HUES48 (cell line): ENCODE measurements at regions not wholly inside any gene's neighbourhood (a gene's known extent, or its start where the extent isn't known, plus 50 kb on each side); places are given as distances from the start of the nearest gene placed in this dataset.

Experiments used
- H3K27ac ChIP-seq: one replicate; pipeline ENCODE4 v1.7.0; 2013; ENCODE audit warnings: low read depth, low read length, inconsistent platforms
- H3K27me3 ChIP-seq: 2 replicates; pipeline ENCODE4 v1.6.1; 2013; ENCODE audit warnings: mild to moderate bottlenecking, low read length; ENCODE audit not compliant: control insufficient read depth, insufficient read depth
- H3K36me3 ChIP-seq: 2 replicates; pipeline ENCODE4 v1.6.1; 2013; ENCODE audit warnings: low read length; ENCODE audit not compliant: control insufficient read depth, insufficient read depth
- H3K4me1 ChIP-seq: 2 replicates; pipeline ENCODE4 v1.6.1; 2013; ENCODE audit warnings: mild to moderate bottlenecking, low read length; ENCODE audit not compliant: control insufficient read depth, insufficient read depth
- H3K4me3 ChIP-seq: 2 replicates; pipeline ENCODE4 v1.5.1; 2013; ENCODE audit warnings: mild to moderate bottlenecking, low read depth, low read length
- H3K9ac ChIP-seq: 2 replicates; pipeline ENCODE4 v1.6.1; 2013; ENCODE audit warnings: mild to moderate bottlenecking, low read depth, low read length, moderate library complexity
- H3K9me3 ChIP-seq: 2 replicates; pipeline ENCODE4 v1.6.1; 2013; ENCODE audit warnings: low read length; ENCODE audit not compliant: control insufficient read depth, insufficient read depth

DNA sequence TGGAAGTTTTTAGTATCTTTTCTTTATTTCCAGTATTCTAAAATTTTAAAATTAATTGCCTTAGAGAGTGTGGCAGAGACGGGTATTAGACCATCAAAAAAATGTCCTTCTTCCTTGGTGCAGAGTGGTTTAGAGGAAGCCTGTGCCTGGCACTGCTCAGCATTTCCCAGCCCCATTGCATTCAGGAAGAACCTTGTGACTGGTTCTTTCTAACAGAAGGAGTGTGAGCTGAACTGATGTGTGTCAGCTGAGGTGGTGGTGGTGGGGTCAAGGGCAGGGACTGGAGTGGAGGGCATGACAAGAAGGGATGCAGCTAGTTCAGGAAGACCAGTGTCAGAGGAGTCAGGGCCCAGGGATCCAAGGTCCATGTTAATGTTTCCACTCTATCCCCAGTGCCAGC is 58.7 kb upstream of the FDX1 start:
- Histone ChIP-seq H3K27ac (no peak overlapping the region), H3K36me3 (no peaks in the 10 kb centered on the region), H3K9ac (no peak overlapping the region), H3K4me1 (peaks cover 5% of the 10 kb centered on the region), H3K4me3 (no peak overlapping the region), H3K27me3 (no peaks in the 10 kb centered on the region), H3K9me3 (no peaks in the 10 kb centered on the region)

DNA sequence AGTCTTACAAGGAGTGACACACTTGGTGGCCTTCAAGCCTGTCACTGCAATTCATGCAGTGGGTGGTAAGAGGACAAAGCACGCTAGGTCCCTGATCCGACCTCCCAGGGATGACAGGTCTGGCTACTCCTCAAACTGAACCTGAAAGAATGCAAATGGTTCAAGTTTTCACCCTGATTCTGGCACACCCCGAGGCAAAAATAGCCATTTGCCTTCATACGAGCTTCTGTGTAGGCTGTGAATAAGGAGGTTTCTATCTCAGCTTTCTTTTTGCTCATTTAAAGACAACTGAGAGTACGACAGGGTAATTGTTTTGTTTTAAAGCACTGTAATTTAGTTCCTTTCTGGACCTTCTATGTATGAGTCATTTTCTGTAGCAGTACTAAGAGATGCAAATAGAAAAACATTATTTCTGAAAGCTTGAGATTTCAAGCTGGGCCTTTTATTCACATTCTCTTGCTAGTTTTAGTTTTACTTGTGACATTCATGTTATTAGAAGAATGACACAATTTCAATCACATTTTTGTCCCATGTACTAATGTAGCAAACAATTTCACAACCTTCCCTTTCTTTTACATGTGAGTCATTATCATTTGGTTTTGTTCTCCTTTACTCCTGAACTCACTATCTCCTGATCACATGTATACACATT is 56.6 kb upstream of the FDX1 start:
- Histone ChIP-seq H3K4me1 (peaks cover 12% of the 10 kb centered on the region), H3K9me3 (no peaks in the 10 kb centered on the region), H3K9ac (no peak overlapping the region), H3K27ac (no peak overlapping the region), H3K36me3 (no peaks in the 10 kb centered on the region), H3K4me3 (no peak overlapping the region), H3K27me3 (no peaks in the 10 kb centered on the region)

GRCh38 chr11:110374921-110375320 is 54.8 kb upstream of the FDX1 start:
- peaks cover 12% of the 10 kb centered on the region for H3K4me1 ChIP-seq
- no peak overlapping the region for H3K4me3 ChIP-seq
- no peaks in the 10 kb centered on the region for H3K9me3 ChIP-seq
- H3K27me3 ChIP-seq: no peaks in the 10 kb centered on the region
- no peaks in the 10 kb centered on the region for H3K36me3 ChIP-seq
- no peak overlapping the region for H3K9ac ChIP-seq
- H3K27ac ChIP-seq: no peak overlapping the region

DNA sequence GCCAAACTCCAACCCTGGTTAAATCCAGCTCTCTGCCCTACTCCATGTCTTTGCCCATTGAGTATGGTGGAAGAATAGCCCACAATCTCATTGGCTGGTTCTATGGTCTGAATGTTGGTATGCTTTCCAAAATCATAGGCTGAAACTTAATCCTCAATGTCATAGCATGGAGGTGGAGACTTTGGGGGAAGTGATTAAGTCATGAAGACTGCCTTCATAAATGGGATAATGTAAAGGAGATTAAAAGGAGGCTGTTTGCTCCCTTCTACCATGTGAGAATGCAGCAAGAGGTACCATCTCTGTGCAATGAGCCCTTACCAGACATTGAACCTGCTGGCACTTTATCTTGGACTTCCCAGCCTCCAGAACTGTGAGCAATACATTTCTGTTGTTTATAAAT is 54.4 kb upstream of the FDX1 start:
- H3K27ac ChIP-seq: no peak overlapping the region
- H3K4me1 ChIP-seq: peaks cover 12% of the 10 kb centered on the region
- H3K9me3 ChIP-seq: no peaks in the 10 kb centered on the region

DNA sequence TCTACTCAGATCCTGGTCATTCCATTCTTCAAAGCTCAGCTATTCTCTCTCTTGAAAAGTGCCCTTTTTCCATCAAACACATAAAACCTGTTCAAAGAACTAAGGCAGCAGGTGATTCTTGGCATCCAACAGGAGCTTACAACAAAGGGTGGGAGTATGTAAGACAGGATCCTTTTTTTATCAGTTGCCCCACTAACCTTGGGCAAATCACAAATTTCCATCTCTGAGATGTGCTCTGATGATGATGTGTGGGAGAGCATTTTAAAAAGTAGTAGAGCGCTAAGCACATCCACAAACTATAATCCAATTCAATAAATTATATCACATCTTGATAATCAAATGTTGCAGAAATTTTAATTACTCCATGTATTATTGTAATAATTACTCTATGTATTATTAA is 53.7 kb upstream of the FDX1 start:
- no peaks in the 10 kb centered on the region for H3K9me3 ChIP-seq
- H3K4me1 ChIP-seq: peaks cover 12% of the 10 kb centered on the region
- no peaks in the 10 kb centered on the region for H3K36me3 ChIP-seq
- H3K9ac ChIP-seq: no peak overlapping the region
- H3K4me3 ChIP-seq: no peak overlapping the region
- H3K27ac ChIP-seq: no peak overlapping the region
- no peaks in the 10 kb centered on the region for H3K27me3 ChIP-seq

More for the DNA sequence above, 54.4 kb upstream of the FDX1 start:
- no peak overlapping the region for H3K9ac ChIP-seq
- no peaks in the 10 kb centered on the region for H3K27me3 ChIP-seq
- H3K4me3 ChIP-seq: no peak overlapping the region
- H3K36me3 ChIP-seq: no peaks in the 10 kb centered on the region

DNA sequence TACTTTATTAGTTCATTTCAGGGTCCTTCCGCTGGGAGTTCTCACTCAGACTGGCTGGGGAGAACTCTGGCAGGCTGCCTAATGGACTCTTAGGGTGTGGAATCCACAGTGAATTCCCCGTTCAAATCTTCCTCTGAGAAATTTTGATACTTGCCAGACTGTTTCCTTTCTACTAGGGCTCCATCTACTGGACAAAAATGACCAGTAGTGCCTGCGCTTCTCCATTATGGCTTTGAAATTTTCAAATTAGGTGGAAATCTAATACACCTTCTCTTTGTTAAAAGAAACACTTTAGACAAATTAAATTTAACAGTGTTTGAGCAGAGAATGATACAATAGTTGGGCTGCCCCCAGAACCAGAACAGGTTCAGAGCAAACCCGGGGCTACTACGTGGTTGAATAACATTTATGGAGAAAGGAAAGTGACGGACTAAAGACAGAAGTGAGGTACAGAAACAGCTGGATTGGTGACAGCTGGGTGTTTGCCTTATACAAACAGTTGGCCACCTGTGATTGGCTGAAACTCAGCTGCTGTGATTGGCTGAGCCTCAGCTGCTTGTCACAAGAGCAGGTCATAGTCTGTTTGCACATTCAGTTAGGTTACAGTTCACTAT is 52.9 kb upstream of the FDX1 start:
- Histone ChIP-seq H3K4me1 (peaks cover 12% of the 10 kb centered on the region), H3K36me3 (no peaks in the 10 kb centered on the region), H3K4me3 (no peak overlapping the region), H3K9me3 (no peaks in the 10 kb centered on the region), H3K9ac (no peak overlapping the region), H3K27ac (peak overlapping the region; percentile 37), H3K27me3 (no peaks in the 10 kb centered on the region)

DNA sequence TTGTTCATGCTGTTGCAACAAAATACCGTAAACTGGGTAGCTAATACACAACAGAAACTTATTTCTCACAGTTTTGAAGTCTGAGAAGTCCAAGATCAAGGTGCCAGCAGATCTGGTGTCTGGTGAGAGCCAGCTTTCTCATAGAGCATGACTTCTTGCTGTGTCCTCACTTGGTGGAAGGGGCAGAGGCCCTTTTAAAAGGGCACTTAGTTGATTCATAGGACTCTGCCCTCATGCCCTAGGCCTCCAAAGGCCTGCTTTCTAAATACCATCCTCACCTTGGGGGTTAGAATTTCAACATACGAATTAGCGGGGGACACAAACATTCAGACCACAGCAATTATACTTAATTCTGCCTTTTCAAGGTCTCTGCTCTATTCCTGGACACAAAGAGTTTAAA is 52.3 kb upstream of the FDX1 start:
- H3K27me3 ChIP-seq: no peaks in the 10 kb centered on the region
- H3K4me1 ChIP-seq: peaks cover 12% of the 10 kb centered on the region
- H3K9me3 ChIP-seq: no peaks in the 10 kb centered on the region
- H3K36me3 ChIP-seq: no peaks in the 10 kb centered on the region
- H3K4me3 ChIP-seq: no peak overlapping the region
- no peak overlapping the region for H3K9ac ChIP-seq
- no peak overlapping the region for H3K27ac ChIP-seq

DNA sequence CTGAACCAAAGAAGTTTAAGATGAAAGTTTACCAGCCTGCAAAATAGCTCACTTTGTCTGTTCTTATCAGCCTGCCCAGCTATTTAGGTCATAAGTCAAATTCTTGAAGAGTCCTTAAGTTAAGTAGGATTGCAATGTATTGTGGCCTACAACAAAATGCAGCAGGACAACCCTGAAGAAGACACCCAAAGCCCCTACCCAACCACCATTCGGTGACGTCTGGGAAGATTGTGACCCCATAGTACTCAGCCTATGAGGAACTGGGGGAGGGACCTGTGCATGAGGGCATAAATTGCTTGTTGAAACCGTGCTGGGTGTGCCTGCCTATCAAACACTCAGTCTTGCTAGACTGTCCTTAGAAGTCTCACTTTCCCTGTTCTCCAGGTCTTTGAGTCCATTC is 50.5 kb upstream of the FDX1 start:
- no peaks in the 10 kb centered on the region for H3K9me3 ChIP-seq
- H3K4me3 ChIP-seq: no peak overlapping the region
- no peaks in the 10 kb centered on the region for H3K27me3 ChIP-seq
- H3K27ac ChIP-seq: no peak overlapping the region
- H3K4me1 ChIP-seq: 0 out of 2 replicates have a peak, but pooled peaks cover 7% of the 10 kb centered on the region
- H3K36me3 ChIP-seq: no peaks in the 10 kb centered on the region
- H3K9ac ChIP-seq: no peak overlapping the region

- no peaks in the 10 kb centered on the region for H3K36me3 ChIP-seq
- 0 out of 2 replicates have a peak, but pooled peaks cover 7% of the 10 kb centered on the region for H3K4me1 ChIP-seq
- H3K9me3 ChIP-seq: no peaks in the 10 kb centered on the region
- no peak overlapping the region for H3K4me3 ChIP-seq
- no peak overlapping the region for H3K9ac ChIP-seq
- no peak overlapping the region for H3K27ac ChIP-seq
- H3K27me3 ChIP-seq: no peaks in the 10 kb centered on the region
Observed at GRCh38 chr11:110379936-110380335, 49.8 kb upstream of the FDX1 start.
